ENCODE measurements at regions not wholly inside any gene's neighbourhood (a gene's known extent, or its start where the extent isn't known, plus 50 kb on each side); places are given as distances from the start of the nearest gene placed in this dataset.
"Not testable (repeated sequence)": the region's sequence is repeated elsewhere in the genome, so short reads cannot be mapped to it uniquely, and the experiment has no call there.

DNA sequence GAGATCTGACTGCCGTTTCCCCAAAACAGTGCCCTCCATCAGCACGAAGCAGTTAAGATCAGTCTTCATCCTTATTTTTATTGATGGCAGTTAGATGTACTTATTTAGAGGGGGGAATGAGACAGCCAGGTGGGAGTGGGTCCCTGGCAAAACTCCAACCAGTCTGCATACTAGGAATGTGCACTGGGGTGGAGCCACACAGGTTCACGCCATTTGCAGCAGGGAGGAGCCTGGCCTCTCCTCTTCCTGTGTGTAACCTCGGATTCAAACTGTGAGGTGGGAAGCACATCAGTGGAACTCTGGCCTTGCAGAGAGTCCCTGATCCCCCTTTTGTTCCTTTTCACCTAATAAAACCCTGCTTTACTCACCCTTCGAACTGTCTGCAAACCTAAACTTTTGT lies 987.7 kb upstream of the GRIA3 start:
- DNase-seq (ENCODE audit: low read depth in 2 of 2) = no peak

- no peak for DNase-seq (ENCODE audit: low read depth in 2 of 2)
Observed at GRCh38 chrX:122203399-122203798, 980.7 kb upstream of the GRIA3 start.

GRCh38 chrX:122218666-122219065 lies 965.4 kb upstream of the GRIA3 start:
- DNase-seq (ENCODE audit: low read depth in 2 of 2) = no peak

DNA sequence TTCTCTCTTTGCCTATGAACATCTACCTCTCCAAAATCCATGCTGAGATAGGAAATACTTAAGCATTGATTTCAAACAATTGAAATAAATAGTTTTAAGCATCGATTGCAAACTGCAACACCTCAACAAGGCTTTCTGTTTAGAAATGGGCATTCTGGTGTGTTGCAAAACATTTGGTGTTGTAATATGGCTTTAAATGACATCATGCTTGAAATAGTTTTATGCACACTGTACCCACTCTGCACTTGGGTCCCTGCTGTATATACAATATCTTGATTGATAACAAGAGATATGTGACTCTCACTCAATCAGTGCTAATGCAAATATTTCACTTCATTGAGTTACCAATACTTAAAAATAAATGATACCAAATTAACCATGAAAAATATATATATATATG lies 964.9 kb upstream of the GRIA3 start:
- no peak for DNase-seq (ENCODE audit: low read depth in 2 of 2)

DNA sequence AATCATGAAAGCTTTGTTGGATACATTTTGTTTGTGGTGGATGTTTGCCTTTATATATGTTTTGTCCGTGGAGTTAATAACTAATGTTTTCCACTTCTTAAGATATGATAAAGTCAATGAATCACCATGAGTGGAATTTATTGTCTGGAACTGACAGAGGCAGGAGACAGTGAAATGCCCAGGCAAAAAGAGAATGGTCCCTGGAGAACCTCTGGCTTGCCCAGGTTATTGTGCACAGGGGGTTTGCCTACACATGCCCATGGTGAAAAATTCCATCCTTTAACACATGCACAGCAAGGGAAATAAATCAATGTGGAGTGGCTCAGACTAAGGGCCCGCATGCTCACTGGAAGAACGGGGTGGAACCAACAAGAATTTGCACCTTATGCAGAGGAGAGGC lies 964.3 kb upstream of the GRIA3 start:
- no peak for DNase-seq (ENCODE audit: low read depth in 2 of 2)

GRCh38 chrX:122220644-122221373 lies 963.3 kb upstream of the GRIA3 start:
- DNase-seq (ENCODE audit: low read depth in 2 of 2) = no peak

DNA sequence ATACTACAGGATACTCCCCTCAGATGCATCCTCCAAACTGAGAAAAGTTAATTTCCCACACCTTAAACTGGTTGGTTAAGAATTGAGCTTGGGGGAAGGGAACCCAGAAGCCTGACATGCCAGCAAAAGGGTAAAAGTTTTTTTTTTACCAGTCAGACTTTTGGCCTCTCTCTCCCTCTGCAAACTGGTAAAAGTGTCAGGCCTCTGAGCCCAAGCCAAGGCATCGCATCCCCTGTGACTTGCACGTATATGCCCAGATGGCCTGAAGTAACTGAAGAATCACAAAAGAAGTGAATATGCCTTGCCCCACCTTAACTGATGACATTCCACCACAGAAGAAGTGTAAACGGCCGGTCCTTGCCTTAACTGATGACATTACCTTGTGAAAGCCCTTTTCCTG lies 962.3 kb upstream of the GRIA3 start:
- not testable (repeated sequence) for DNase-seq (ENCODE audit: low read depth in 2 of 2)

GRCh38 chrX:122224137-122224536 lies 959.9 kb upstream of the GRIA3 start:
- DNase-seq (ENCODE audit: low read depth in 2 of 2) = not testable (repeated sequence)

- DNase-seq (ENCODE audit: low read depth in 2 of 2) = no peak
Observed at GRCh38 chrX:122238801-122239200, 945.3 kb upstream of the GRIA3 start.

GRCh38 chrX:122241959-122242358 lies 942.1 kb upstream of the GRIA3 start:
- no peak for DNase-seq (ENCODE audit: low read depth in 2 of 2)

DNA sequence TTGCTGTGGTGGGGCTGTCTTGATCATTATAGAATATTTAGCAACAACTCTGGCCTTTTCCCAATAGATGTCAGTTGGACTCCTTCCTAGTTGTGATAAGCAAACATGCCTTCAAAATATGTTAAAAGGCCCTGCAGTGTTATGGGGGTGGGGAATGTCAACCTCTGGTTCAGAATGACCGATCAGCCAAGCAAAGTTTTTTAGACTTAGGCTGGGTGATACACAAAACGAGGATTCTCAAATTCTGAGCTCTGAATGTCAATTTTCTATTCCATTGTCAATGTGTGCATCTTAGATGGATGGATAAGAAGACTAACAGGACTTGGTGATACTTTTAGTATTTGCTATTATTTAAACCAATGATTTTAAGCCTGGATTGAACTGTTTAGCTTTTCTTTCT lies 940.0 kb upstream of the GRIA3 start:
- DNase-seq (ENCODE audit: low read depth in 2 of 2) = no peak

- DNase-seq (ENCODE audit: low read depth in 2 of 2) = no peak
Observed at GRCh38 chrX:122245175-122245574, 938.9 kb upstream of the GRIA3 start.

DNA sequence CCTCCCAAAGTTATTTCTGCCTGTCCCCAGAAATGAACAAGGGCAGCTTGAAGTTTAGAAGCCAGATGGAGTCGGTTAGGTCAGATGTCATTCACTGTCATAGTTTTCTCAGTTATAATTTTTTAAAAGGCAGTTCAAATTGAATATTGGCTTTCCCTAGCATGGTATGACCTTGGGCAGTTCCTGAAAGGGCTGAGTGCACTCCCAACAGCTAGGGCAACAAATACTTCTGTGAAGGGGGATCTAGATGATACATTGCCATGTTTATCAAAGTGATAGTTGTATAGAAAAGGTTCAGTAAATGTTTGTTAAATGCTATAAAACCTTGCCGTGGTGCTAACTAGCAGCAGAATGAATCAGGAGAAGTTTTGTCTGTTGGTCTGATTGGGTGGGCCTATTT lies 938.1 kb upstream of the GRIA3 start:
- no peak for DNase-seq (ENCODE audit: low read depth in 2 of 2)

GRCh38 chrX:122246937-122247336 lies 937.1 kb upstream of the GRIA3 start:
- DNase-seq (ENCODE audit: low read depth in 2 of 2) = no peak

GRCh38 chrX:122248681-122249080 lies 935.4 kb upstream of the GRIA3 start:
- DNase-seq (ENCODE audit: low read depth in 2 of 2) = no peak

GRCh38 chrX:122252454-122252853 lies 931.6 kb upstream of the GRIA3 start:
- no peak for DNase-seq (ENCODE audit: low read depth in 2 of 2)

DNA sequence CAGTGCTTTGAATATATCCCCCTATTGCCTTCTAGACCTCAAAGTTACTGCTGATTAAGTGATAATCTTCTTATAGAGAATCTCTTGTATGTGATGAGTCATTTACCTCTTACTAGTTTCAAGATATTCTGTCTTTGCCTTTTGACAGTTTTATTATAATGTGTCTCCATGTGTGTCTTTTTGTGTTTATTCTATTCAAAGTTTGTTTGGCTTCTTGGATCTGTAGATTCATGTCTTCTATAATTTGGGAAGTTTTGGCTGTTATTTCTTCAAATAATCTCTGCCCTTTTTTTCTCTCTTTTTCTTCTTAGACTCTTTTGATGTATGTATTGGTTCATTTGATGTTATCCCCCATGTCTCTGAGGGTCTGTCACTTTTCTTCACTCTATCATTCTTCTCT lies 915.7 kb upstream of the GRIA3 start:
- no peak for DNase-seq (ENCODE audit: low read depth in 2 of 2)

DNA sequence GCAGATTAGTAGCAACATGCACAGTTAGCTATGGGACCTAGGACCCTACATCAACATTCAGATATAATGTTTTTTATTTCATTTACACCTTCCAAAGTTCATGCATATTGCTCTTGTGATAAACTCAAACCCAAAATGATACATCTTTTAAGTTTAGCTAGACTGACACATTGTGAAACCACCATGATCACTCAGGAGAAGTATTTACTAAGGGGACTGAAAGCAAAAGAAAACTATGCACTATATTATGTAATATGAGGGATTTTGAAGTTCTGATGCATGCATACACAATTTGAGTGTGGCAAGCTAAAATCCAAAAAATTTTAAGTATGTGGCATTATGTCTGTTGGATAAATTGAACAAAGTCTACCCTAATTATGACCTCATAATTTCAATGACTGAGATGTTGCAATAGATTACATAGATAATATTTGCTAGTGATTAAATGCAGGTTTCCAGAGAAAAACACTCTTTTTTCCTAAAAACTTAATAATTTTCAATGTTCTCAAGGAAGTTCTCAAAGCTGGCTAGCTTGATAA lies 914.8 kb upstream of the GRIA3 start:
- no peak for DNase-seq (ENCODE audit: low read depth in 2 of 2)

- no peak for DNase-seq (ENCODE audit: low read depth in 2 of 2)
Observed at GRCh38 chrX:122270809-122271494, 913.1 kb upstream of the GRIA3 start.

- no peak for DNase-seq (ENCODE audit: low read depth in 2 of 2)
Observed at GRCh38 chrX:122272011-122272410, 912.1 kb upstream of the GRIA3 start.

DNA sequence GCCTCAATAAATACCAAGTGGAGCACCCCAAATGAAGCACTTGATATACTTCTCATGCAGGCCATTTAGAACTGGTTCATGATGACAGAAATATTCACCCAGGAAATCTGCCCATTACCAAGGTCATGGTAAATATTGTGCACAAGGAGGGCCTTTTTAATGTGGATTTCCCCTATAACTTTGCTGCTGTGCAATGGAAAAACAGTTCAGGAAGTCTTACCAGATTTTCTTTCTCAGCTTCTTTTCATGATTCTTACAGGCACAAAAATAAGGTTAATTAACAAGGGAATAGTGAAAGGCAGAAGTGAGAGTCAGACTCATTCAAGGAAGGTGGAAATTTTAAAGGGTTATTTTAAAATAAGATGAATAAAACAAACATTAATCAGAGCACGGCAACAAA lies 904.3 kb upstream of the GRIA3 start:
- no peak for DNase-seq (ENCODE audit: low read depth in 2 of 2)

GRCh38 chrX:122299822-122300221 lies 884.3 kb upstream of the GRIA3 start:
- DNase-seq (ENCODE audit: low read depth in 2 of 2) = not testable (repeated sequence)

- no peak for DNase-seq (ENCODE audit: low read depth in 2 of 2)
Observed at GRCh38 chrX:122301491-122301890, 882.6 kb upstream of the GRIA3 start.
